ENCODE measurements at regions not wholly inside any gene's neighbourhood (a gene's known extent, or its start where the extent isn't known, plus 50 kb on each side); places are given as distances from the start of the nearest gene placed in this dataset.

DNA sequence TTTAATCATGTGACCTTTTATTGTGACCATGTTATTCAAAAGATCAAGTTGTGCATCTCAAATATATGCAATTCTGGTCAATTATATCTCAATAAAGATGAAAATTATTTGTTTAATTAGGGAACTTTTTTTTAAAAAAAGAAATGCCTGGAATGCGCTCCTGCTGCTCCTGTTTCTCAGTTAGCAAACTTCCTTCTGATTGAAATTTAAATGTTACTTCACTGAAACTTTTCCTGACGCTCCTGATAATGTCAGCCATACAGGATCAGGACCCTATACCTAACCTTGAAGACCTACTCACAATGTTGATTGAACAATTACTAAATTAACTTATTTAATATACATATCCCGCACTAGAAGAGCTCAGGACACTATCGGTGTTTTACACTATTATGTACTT lies 190.4 kb downstream of the MACC1 start:
- TF ChIP-seq, protein P1, sequence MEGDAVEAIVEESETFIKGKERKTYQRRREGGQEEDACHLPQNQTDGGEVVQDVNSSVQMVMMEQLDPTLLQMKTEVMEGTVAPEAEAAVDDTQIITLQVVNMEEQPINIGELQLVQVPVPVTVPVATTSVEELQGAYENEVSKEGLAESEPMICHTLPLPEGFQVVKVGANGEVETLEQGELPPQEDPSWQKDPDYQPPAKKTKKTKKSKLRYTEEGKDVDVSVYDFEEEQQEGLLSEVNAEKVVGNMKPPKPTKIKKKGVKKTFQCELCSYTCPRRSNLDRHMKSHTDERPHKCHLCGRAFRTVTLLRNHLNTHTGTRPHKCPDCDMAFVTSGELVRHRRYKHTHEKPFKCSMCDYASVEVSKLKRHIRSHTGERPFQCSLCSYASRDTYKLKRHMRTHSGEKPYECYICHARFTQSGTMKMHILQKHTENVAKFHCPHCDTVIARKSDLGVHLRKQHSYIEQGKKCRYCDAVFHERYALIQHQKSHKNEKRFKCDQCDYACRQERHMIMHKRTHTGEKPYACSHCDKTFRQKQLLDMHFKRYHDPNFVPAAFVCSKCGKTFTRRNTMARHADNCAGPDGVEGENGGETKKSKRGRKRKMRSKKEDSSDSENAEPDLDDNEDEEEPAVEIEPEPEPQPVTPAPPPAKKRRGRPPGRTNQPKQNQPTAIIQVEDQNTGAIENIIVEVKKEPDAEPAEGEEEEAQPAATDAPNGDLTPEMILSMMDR (conservative IDR thresholded peaks at IDR 0.05; ENCODE audit: low read depth, low read length) = no peak
- no peak for TF ChIP-seq EZH2 (IDR thresholded peaks at IDR 0.05; ENCODE audit: borderline replicate concordance, low read depth, low read length, poor library complexity, severe bottlenecking)
